GM21390 (cell line): ENCODE measurements at regions not wholly inside any gene's neighbourhood (a gene's known extent, or its start where the extent isn't known, plus 50 kb on each side); places are given as distances from the start of the nearest gene placed in this dataset.

Experiments
- ATAC-seq: cut with Tn5 transposase; IDR thresholded peaks from one replicate; pipeline ENCODE4 v1.9.1; 2021; ENCODE audit not compliant: unreplicated experiment

- ATAC-seq: no peak
Observed at GRCh38 chr4:26020083-26020668, 106.2 kb downstream of the SMIM20 start.

DNA sequence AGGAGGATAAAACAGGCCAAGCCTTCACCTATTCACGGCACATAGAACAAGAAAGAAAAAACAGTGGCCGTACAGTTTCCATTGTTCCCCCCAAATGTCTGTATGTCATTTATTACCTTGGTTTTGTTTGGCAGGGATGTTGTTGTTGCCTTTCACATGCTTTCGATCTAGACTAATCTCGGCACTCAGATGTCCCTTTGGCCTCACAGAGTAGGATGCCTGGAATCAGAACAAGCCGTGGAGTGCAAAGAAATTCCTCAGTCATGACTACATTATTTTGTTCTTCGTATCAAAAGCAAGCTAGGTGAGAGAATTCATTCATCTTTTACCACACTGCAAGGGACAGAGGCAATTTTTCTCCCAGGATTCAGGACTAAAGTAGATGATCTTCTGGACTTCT is 106.9 kb downstream of the SMIM20 start:
- ATAC-seq: no peak

DNA sequence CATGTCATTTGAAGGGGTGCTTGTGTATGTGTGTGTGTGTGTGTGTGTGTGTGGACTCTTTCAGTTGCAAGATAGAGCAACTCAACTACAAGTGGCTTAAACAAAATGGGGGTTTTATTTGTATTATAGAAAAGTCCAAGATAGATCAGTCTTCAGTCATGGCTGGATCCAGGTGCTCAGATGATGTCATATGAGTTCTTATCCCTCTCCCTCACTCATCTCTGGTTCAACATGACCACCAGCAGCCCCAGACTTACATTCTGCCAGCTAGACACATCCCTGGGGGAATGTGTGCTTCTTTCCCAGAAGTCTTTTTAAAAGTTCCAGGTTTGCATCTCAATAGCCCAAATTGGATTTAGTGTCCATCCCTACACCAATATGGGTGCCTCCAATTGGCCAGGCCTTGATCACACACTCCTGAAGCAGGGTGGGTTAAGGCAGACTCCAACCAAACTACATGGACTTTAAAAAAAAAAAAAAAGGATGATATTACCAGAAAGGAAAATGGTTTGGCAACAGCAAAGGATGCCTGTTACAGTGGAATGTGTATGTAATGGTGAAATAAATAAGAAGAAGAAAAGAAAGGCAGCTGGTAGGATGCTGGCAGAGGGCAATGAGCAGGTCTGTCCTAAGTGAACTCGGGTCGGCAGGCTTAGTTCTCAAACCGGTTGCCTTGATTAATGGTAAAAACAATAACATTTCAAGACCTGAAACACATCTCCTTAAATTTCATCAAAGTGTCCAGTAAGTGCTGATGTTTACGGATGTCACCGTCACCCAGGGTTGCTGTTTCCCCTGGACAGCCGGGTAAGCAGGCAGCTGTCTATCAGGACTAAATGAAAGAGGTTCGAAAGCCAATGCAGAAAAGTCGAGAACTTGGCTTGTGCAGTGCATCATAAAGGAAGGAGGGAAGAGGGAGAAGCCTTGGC is 107.7 kb downstream of the SMIM20 start:
- no peak for ATAC-seq

- no peak for ATAC-seq
Observed at GRCh38 chr4:26022346-26023202, 108.6 kb downstream of the SMIM20 start.

DNA sequence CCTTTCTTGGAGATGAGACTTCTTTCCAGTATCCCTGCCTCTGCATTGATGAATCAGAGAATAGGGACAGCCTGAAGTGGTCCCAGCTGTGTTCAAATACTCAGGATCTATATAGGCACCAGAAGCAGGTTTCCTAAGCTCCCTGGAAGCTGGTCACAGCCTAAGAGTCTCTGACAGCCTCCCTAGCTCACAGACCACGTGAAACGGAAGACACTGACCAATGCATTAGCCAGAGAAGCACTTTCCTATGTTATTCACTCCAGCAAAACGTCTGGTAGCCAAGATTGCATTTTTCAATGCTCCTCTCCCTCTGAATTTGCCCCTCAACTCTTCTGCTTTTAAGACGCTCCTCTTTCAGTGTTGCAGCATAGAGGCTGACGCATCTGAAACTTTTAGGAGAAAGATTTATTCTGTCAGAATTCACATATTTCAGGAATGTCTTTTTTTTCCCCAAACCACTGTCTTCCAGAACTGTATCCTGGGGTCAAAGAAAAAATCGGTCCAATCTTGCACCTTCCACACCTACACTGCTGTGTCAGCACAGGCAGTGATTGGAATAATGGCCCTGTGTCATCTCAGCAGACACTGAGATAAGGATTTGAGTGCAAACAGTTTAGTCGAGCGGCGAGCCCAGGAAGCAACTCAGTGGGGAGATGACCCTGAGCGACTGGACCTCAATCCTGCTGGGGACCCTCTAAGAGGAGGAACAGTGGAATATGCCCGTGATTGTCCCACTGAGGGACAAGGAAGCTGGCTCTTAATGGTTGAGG is 109.4 kb downstream of the SMIM20 start:
- ATAC-seq: no peak

- ATAC-seq: no peak
Observed at GRCh38 chr4:26024079-26024478, 110.1 kb downstream of the SMIM20 start.

- ATAC-seq: no peak
Observed at GRCh38 chr4:26028133-26028792, 114.2 kb downstream of the SMIM20 start.

- ATAC-seq: peak; percentile 96
Observed at GRCh38 chr4:26028793-26029567, 115.0 kb downstream of the SMIM20 start.

DNA sequence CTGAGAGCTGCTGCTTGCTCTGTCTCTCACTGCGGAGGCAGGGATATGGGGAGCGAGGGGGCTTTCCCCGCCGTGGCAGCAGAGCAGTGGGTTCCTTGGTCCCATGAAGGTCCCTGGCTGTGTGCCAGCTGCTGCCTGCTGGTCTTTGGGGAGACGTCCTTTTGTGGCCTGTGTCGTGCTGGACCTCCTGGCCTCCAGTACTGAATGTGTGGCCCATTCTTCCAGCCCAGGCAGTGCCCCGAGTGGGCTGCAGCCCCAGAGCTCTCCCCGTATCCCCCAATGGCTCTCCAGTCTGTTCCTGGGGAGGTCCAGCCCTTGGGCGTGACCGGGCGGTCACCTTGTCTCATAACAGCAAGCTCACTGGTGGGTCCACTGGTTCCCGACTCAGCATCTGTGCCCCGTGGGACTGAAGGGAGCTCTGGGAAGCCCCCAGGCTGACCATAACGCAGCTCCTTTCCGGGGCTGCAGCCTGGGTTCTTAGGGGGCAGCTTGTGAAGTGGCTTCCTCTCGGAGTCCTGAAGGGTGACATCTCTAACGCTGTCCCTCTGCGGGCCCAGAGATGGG is 115.6 kb downstream of the SMIM20 start:
- no peak for ATAC-seq

DNA sequence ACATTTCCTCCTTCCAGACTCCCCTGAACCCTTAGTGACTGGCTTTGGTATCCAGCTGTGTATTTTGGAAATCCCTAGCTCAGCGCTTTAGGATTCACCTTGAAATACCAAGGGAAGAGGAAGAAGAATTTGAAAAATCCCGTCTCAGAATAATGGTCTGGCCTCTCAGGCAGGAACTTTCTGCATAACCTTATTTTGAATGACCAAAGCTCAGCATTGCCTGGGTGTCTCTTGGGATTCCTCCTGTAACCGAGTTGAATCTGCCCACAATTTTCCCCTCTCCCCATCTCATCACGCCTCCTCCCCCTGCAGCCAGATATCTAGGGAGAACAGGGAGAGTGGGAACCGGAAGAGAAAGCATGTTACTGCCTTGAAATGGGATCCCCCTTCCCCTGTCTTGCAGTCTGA is 116.2 kb downstream of the SMIM20 start:
- ATAC-seq: no peak

GRCh38 chr4:26030780-26031179 is 116.8 kb downstream of the SMIM20 start:
- ATAC-seq: no peak

GRCh38 chr4:26031704-26032103 is 117.7 kb downstream of the SMIM20 start:
- no peak for ATAC-seq

DNA sequence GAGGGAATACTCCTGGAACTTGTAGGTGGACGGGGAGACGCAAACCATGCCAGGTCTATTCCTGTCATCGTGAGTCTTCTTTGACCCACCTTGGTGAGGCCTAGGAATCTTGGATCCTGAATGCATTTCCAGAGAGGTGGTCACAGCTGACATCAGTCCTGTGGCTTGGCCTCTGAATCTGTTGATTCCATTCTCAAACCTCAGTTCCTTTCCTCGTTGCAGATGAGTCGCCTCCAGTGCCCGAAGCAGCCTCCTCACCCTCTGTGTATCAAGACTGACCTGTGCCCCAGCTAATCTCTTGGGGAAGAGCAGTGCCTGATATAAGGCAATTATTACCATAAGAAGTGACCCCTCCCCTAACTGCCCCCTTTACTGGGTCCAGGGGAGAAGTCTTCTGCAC is 118.1 kb downstream of the SMIM20 start:
- ATAC-seq: no peak

DNA sequence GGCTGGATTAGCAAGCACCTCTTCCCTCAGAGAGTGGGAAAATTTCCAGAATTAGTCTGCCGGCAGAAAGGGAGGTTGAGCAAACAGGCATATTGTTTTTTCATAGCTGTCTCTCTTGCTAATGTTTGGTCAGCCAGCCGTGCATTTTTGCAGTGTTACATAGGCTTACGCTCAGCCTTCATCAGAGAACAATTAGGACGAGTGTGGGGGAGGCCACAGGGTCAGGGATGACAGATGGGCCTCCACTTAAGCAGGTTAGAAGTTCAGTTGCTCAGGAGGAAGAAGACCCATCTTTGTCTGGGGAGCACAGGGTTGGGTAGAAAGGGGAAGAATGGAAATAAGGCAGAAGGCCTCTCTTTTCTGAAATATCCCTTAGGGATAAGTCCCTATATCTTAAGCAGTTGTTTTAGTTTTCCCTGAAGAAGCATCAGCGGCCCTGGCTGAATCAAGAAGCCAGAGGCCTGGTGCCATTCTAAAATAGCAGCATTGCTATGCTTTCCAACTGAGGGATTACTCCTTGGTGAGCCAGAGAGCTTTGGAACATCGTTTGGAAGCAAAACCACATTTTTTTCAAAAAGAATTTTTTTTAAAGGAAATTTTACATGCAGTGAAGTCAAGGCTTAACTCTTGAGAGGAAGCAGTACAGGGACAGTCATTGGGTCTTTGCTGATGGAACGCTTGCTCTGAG is 118.8 kb downstream of the SMIM20 start:
- no peak for ATAC-seq

- ATAC-seq: no peak
Observed at GRCh38 chr4:26033389-26033788, 119.4 kb downstream of the SMIM20 start.

DNA sequence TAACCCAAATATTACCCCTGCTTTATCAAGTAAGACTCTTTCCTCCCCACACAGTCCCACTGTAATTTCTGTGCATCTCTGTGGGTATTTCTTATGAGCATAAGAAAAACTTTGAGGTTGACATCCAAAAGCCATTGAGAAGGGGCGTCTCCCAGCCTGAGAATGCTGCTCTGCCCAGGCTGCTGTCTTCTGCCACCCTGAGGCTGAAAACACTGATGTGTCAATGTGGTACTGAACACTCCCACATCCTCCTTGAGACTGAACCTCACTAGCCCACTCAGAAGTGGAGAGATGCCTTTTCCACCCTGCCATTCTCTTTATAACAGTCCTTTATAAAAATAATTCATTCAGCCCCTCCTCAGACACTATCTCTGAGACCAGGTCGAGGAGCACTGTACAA is 120.8 kb downstream of the SMIM20 start:
- no peak for ATAC-seq

- ATAC-seq: no peak
Observed at GRCh38 chr4:26035921-26036320, 121.9 kb downstream of the SMIM20 start.

DNA sequence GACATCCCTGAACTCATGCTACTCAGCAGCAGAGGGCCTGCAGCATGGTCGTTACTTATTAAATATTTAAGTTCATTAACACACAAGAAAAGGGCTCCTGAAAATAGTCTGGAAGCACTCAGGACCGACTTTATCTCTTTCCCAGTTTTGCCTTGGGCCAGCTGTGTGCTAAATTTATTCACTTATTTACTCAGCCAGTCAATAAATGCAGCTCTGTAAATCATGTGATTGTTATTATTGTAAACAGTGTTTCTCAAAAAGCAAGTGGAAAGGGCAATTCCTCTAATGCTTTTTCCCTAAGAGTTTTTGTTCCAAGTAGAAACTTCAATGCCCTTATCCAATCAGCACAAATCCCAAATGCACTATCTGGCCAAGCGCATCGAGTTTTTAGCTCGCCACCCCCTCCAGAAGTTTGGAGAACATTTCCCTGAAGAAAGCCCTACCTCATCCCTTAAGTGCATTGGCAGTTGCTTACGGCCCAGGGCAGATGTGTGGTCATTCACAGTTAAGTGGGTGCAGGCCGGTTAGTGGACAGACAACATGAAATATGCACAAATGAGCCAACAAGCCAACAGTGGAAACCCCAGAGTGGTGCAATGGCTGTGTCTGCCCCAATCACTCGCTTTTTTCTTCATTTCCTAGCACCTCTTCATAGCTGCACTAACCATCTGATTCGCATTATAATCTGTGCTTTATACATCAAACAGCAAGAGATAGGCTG is 125.8 kb downstream of the SMIM20 start:
- no peak for ATAC-seq
